CD4-positive, alpha-beta T cell treated with Interleukin-4 for 1 hour (primary cell): ENCODE measurements at regions not wholly inside any gene's neighbourhood (a gene's known extent, or its start where the extent isn't known, plus 50 kb on each side); places are given as distances from the start of the nearest gene placed in this dataset.

Experiments
- DNase-seq, 2 donors: peaks; one replicate each; pipeline ENCODE4 v3.0.0-alpha.2; 2020 to 2022

DNA sequence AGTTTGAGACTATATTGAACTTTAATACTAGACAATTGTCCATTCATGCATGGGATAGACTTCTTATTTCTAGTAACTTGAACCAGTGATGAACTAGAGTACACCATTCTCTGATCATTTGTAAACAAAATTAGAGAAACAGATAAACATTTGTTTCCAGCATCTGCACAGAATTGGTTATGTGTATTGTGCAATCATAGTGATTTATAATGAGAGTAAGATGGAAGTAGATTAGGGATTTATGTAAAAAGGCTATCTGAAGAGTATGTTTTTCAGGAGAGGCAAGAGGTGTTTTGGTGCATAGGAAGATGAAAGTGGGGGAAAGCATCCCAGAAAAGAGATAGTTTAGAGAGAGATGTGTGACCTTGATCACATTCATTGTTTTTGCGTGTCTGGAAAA, 695.0 kb downstream of the SQOR start:
- DNase-seq: no peak

DNA sequence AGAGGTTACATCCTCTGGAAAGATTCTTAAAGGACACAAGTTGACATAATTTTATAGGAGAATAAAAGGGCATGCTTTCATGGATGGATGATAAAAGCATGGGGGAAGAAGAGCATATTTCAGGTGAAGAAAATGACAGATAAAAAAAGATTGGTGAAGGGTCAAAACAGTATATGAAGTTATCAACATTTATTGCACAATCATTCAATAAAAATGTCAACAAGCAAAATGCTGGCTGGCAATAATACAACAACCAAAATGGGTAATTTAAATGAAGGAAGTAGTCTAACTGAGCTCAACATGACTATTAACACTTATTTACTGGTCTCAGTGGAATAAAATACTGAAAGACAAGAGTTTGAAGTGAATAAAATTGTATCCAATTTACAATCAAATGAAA, 696.7 kb downstream of the SQOR start:
- no peak for DNase-seq

DNA sequence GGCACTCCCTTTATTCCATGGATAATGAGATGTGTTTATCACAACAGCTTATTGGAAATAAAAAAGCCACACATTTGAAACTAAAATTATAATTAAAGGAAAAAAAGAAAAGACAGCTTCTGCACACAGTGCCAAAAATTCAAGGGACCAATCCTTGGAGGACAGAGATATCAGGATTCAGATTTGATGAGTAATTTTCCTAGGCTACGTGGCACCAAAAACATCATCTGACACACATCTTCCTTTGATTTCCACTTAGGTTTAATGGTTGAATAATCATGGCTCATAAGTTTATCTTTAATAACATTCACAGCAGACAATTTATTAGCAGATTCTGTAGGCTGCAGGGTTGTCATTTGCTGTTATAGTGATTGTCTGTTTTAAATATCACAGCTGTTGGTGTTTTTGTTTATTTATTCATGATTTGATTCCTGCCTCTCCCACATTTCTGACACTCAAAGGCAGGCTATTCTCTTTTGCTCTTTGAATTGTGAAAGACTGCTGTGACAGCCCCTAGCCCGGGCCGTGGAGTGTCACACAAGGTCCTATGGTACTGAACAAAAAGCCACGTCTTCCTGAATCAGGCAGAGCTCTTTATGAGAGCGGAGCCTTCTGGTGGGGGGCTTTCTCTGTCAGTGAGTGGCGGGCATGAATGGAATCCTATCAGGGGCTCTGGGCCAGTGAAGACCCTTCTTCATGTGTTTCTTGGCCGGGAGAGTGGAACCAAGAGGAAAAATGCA, 708.5 kb downstream of the SQOR start:
- no peak for DNase-seq

DNA sequence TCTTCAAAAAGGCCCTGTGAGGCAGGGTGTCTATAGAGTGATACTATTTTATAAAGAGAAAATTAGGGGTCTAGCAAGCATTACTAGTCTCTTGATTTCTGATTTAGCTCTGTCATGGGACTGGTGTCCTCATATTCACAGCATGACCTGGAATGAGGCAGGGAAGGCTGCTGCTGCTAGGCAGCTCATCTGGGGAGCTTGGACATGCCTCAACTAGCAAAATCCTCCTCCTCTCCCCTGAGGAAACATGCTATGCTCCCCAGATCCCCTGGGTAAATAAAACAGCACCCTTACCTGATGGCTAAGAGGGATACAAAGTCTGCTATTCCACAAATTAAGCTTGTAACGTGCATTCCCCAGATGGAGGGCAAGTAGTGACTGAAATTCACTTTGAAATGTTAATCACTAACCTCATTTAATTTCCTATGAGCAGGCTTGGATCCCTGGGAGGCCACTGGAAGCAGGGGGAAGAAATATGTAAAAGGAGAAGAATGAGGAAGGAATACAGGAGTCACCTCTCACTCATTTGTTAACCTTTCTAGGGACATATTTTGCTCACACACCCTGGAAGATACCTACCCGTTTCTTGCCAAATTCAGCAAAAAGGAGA, 709.4 kb downstream of the SQOR start:
- no peak for DNase-seq

DNA sequence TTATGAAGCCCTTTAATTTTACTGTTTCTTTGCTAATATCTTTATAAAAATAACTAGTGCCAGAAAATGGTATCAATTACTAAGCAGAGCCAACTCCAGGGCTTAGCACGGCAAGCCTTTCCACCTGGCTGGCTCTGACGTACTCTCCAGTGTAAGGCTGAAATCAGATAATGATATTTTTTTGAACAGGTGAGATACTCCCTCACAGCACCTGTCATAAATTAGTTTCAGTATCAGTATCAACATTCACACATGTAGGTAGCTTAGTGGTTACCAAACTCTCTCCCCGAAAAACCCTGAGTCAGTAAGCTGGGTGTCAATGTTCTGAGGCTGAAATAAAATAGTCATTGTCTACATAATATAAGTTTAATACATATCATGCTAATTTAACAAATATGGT, 710.1 kb downstream of the SQOR start:
- DNase-seq: no peak

DNA sequence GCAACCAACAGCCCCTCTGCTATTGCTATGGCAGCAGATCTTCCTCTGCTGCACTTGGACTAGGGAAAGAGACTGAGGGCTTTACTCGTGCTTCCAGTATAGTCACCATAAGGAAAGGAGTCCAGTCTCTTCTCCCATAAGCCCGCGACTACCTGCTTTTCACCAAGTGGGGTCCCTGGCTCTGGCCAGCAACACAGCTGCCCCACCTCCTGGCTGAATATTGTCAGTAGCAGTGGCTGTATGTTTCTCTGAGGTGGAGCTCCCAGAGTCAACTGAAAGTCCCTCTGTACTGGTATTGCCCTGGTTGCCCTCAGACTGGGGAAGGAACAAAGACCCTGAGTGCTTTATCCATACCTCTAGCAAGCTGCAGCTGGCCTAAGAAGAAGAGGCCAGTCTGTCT, 719.6 kb downstream of the SQOR start:
- no peak for DNase-seq

DNA sequence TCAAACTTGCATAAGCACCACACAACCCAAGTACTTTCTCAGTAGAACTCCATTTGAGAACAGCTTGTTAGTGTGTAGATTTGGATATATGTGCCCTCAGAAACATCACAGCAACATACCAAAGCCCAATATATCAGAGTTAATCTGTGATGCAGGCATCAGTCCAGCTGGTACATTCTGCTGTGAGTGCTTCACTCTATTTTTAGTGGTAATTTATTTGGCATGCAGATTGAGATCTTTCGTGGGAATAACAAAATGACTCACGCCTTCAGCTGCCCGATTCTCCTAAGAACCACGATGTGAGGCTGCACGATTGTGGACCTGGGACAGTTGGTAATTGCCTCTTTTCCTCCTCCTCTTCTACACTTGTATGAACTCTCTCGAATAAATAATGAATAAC, 730.7 kb downstream of the SQOR start:
- DNase-seq: no peak

DNA sequence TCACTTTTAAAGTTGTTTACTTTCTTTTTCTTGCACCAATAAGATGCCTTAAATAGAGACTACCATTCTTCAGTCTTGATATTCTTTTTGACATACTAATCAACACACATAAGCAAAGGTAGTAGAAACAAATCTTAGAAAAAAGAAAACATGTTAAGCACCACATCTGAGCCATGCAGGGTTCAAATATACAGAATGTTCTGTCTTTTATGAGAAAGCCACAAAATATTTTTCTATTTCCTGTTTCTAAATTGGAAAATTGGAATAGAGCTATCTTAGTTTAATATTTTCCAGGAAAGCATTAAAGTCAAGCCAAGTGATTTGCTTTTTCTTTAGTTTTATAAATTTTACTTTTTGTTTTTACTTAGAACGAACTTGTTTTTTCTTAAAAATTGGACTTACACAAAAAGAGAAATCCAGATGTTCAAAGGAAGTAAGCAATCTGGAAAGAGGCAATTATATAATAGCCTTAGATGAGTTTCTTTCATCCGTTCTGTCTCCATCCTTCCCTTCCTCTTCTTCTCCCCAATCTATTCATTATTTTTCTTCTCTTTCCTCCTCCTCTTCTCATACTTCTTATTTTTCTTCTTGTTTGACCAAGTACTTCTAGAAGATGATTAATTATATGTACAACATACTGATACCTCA, 731.7 kb downstream of the SQOR start:
- DNase-seq: no peak

DNA sequence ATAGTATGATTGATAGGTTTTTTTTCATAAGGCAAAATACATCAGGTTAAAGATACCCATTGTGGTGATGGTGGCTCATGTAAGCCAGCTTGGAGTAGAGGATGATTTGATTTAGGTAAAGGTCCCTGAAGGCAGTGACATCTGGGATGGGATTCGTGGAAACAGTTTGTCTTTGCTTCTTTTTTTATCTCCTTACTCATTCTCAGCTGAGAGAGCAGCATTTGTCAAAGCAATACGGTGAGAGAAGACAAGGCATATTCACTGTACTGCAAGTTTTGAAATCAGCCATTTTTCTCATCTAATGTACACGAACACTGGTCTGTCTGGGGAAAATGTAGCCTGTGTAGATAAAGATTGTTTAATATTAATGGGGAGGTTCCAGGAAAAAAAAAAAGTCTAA, 749.1 kb downstream of the SQOR start:
- DNase-seq: no peak

DNA sequence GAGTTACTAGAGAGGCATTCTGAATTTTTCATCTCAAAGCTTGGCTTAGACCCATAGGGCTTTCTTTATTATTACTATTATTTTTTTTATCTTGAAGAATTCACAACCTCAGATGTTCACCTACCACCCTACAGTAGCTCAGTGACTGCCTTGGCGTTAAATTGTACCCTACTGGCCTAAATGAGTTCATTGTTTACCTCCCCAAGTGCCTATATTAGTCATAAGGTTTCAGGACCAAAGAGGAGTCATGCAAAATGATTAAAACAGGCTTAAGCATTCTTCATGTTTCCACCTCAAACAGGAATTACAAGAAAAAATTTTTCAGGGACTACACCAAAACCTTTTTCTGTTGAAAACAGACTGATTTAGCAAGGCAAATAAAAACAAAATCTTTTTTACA, 751.5 kb downstream of the SQOR start:
- DNase-seq: no peak

DNA sequence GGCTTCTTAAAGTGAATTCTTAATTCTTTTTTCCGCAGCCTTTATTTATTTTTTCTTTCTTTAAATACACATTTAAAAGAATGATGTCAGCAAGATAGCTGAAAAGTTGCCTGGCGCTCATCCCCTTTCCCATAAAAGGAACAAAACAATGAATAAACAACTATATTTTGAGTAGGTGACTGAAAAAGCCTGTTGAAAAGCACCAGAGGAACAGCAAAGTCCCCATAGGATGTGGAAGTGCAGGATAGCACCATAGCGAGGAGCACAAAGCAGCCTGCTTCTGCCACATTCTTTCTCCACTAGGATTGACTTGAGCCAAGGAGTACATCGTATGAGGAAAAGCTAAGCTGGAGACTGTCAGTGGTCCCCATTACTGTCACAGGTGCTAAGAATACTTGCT, 754.9 kb downstream of the SQOR start:
- DNase-seq: no peak

DNA sequence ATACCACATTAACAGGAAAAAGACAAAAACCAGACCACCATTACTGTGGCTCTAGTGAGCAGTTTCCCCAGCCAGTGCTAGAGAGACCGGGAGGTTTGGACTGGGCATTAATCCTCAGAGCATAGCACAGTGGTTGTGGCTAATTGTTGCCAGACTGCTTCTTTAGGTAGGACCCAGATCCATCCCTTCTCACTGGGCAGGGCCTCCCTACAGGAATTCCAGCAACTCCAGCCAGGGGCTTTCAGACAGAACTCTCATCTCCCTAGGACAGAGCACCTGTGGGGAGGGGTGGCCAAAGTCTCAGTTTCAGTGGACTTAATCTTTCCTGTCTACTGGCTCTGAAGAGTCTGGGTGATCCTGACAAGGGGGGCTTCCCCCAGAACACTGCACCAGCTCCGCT, 759.6 kb downstream of the SQOR start:
- DNase-seq: no peak

DNA sequence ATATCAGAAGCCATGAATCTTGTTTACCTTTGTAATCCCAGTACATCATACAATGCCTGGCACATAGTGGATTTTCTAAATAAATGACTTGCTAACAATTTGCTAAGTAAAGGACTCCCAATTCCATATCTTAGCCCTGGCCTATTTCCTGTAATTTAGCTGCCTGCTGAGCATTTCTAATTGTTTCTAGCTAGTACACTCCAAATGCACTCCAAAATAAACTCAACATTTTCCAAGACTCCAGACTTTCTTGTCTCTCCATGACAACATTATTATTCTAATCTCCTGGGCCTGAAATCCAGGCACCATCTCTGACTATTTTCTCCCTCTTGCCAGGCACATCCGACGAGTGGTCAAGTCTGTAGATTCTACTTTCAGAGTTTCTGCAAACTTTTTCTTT, 773.5 kb downstream of the SQOR start:
- DNase-seq: no peak

DNA sequence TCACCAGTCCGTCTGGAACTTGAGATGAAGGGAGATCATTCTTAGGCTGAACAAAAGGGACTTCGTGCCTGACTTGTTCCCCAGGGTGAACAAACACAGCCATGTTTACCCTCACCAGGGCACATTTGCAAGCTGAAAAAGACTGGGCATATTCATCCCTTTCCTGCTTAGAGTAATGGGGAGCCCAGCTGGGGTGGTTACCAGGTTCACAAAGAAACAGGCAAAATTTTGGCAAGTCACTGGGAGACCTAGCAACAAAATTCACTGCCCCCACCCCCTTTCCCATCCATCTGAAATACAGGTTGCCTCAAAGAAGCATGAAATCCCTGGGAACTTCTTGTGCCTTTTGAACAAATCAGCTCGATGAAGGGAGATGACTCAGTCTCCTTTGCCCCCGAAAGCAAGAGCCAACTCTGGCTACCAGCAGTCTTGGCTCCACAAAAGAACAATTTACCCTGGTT, 775.0 kb downstream of the SQOR start:
- DNase-seq: no peak

DNA sequence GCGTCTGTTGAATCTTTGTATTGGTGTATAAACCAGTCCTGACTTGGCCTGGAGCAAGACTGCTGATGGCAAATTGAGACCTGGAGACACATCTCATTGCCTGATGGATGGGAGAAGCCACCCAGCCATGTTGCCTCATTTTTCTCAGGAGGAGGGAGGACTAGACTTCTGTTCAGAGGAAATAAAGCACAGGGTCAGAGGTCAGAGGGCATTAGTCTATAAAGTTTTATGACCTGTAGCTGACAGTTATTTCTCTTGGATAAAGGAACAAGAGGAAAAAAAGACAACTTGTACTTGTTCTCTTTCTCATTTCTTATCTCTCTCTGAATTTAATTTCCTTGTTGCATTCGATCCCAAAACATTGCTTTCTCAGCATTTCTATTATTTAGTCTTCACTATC, 775.9 kb downstream of the SQOR start:
- no peak for DNase-seq

DNA sequence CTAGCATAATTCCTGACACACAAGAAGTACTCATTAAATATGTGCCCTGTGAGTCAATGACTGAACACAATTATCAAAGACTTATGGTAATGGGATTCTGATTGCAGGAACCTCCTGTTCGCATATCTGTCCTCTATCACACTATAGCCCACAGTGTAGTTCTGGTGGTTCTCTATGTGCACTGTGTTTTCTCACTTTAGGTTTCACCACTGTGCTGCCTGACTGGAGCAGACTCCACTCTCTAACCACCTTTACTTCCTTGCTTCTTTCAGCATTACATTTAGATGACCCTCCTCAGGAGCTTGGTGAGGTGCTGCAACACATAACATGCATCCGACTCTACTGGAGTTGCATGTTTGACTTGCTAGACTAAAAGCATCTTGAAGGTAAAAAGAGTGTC, 777.1 kb downstream of the SQOR start:
- no peak for DNase-seq

DNA sequence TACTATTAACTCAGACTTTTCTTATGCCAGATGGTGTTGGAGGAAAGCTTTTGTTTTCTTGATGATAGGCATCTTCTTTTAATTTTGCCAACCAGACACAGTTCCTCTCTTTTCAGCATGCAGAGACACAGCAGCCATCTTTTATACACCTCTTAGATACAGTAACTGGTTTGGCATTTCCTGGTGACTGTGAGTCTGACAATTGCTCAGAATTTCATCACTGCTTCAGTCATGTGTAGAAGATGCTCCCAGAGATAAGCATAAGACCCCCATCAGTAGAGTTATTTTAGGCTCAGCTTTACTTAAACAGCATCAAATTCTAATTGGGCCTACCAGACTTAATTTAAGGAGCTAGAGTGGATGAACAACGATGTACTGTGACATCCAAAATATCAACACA, 779.0 kb downstream of the SQOR start:
- DNase-seq: no peak

DNA sequence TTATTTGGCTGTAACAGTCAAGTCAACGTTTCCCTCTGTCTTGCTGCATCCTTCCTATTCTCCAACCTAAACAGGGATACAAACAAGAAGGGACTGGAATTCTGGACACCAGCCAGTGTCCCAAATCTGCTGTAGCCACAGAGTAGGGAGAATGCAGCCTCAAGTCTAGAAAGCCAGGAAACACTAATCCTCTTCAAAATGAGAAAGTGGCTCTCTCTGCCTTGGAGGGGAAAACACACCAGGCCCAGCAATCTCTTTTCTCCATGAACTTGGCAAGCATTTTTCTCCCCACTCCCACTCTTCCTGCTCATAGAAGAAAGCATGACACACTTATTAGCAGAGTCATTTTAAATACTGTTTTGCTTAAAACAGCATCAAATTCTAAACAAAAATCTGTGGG, 781.7 kb downstream of the SQOR start:
- DNase-seq: no peak

DNA sequence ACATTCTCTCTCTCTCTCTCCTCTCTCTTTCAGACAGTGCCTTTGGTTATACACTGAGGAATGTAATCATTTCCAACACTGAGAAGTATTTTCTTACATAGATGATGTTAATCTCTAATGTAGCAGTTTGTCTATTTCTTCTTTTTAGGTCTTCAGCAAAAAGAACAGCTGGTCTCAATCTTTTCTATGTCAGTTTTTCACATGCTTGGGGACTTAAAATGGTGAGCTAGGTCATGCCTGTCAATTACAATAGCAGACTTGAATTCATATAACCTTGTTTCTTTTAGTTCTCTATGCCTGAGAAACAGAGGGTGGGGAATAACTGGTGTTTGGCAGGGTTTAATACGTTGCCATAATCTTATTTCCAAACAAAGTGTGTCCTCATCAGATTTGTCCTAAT, 786.2 kb downstream of the SQOR start:
- no peak for DNase-seq

DNA sequence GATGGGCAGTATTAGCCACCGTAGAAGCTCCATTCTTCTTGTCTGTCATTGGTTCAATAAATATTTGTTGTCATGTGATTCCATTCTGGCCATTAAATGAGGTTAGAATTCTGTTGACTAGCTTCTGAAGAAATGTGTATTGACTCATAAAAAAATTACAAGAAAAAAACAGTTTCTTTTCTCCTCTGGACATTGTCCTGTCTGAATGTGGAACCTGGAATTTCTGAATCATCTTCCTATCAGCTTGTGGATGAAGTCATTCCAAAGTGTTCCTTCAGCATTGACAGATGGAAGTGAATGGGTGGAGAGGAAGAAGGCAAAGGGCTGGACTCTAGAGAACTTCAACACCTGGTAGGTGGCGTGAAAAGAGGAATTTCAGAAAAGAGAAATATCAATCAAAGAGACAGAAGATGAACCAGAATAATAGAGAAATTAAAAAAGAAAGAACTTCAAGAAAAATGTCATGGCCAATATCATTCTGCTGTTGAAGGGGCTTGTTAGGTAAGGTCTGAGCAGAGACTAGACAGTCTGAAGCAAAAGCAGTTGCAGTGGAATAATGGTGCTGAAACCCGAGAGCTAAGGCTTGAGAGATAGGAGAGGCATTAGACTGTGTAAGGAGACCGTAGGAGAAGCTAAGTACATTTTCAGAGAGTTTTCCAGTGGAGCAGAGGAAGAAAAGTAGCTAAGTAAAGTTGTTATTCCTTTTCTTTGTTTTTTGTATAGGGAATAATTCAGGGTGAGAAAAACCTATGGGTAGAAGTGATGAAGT, 806.6 kb downstream of the SQOR start:
- DNase-seq: no peak

DNA sequence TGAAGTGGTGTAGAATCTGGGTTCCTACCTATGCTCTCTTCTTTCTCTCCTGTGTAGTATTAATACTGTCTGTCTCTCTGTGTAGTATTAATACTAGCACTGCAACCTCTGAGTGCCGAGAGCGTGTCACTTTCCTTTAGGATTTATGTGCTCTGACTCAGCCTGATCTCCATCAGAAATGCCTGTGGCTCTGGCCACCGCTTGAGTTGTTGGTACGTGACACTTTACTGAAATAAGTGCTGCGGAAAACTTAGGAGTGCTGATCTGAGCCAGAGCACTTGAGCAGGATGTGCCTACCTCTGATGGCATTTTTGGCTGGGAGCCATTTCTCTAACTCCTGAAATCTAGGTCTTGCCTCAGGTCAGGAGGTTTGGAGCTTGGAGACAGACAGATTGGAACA, 807.4 kb downstream of the SQOR start:
- no peak for DNase-seq

DNA sequence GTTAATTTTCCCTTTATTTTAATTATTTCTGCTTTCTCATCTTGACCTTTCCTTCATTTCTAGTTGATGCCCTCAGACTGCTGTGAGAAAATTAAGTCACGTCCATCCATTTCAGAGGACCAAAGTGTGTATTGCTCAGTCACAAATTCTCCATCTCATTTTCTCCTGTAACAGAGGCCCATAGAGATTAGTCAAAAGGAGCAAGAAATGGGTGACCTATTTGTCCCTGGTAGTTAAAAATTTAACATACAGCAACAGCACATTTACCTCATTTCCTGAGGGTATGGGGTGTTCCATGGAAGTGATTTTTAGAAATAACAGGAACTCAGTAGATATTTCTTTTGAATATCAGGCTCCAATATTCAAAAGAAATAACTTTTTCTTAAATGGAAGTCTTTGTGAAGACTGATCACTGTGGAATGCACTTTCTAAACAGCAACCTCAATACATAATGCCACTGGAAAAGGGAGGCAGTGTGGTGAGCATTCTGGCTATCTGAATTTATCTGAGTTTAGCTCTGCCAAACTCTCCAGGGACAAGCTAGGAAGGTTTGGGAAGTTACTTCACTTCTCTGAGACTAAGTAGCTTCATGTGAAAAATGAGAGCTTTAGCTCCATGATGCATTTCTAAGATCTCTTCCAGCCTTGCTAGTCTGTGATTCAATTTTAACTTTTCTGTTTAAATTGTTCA, 808.2 kb downstream of the SQOR start:
- no peak for DNase-seq
